ENCODE measurements at regions not wholly inside any gene's neighbourhood (a gene's known extent, or its start where the extent isn't known, plus 50 kb on each side); places are given as distances from the start of the nearest gene placed in this dataset.

DNA sequence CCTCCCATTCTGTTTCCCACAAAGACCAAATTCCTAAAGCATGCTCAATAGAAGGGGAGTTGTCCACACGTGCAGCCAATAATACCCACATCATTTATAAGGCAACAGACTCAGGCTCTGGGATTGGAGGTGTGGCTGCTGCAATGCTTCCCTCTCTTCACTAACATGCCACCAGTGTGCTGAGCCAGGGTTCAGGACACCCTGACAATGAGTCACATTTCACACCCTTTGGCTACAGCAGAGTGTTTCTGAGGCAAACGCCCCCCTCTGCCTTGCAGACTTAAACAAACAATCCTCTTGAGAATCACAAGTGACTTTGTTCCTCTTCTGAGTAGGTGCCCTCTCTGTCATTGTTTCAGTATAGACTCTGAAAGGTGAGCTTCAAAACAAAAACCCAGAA is 189.3 kb upstream of the TLE4 start:
- no peaks in the 10 kb centered on the region for H3K36me3 ChIP-seq (replicated peaks in 1 of 2; ENCODE audit: control insufficient read depth in 1 of 2, insufficient read depth in 2 of 2, low read length in 2 of 2)
- no peaks in the 10 kb centered on the region for H4K20me1 ChIP-seq (ENCODE audit: insufficient read depth, low read length)
- no peak overlapping the region for H3K27ac Mint-ChIP-seq
- no peak overlapping the region for H3K4me3 Mint-ChIP-seq
- no peaks in the 10 kb centered on the region for H3K4me1 Mint-ChIP-seq
- peaks cover 0 to 3% of the 10 kb centered on the region in 2 donors for H3K9me3 ChIP-seq (replicated peaks in 1 of 2; ENCODE audit: control insufficient read depth in 1 of 2, insufficient read depth in 1 of 2, low read length in 2 of 2)
- no peak for DNase-seq
- intact Hi-C loops (cut with micrococcal nuclease) = no loop called here
- H2AFZ ChIP-seq (ENCODE audit: insufficient read depth, low read depth, low read length, poor library complexity, severe bottlenecking) = no peak overlapping the region
- no peaks in the 10 kb centered on the region for H3K36me3 Mint-ChIP-seq
- H3K9me3 Mint-ChIP-seq = peaks cover 0 to 13% (median 6%) of the 10 kb centered on the region in 7 donors
- no peak overlapping the region for H3K27ac ChIP-seq (ENCODE audit: low read depth in 1 of 2, low read length in 2 of 2)
- no peaks in the 10 kb centered on the region for H3K27me3 Mint-ChIP-seq (ENCODE audit: low read depth in 3 of 3)
- no peak overlapping the region for H3K9ac ChIP-seq (ENCODE audit: insufficient read depth, low read length, poor library complexity, severe bottlenecking)
- H3K27me3 ChIP-seq (ENCODE audit: control insufficient read depth in 2 of 2, insufficient read depth in 2 of 2, low read length in 2 of 2) = no peaks in the 10 kb centered on the region
- no CpG with 5 or more reads among the region's 2 CpGs for WGBS (ENCODE audit: insufficient coverage)
- no peaks in the 10 kb centered on the region for H3K79me2 ChIP-seq (ENCODE audit: insufficient read depth, low read length)
- no peak overlapping the region for H3K4me2 ChIP-seq (replicated peaks; ENCODE audit: extremely low read depth, low read length, poor library complexity, severe bottlenecking)
- TF ChIP-seq, protein P1, sequence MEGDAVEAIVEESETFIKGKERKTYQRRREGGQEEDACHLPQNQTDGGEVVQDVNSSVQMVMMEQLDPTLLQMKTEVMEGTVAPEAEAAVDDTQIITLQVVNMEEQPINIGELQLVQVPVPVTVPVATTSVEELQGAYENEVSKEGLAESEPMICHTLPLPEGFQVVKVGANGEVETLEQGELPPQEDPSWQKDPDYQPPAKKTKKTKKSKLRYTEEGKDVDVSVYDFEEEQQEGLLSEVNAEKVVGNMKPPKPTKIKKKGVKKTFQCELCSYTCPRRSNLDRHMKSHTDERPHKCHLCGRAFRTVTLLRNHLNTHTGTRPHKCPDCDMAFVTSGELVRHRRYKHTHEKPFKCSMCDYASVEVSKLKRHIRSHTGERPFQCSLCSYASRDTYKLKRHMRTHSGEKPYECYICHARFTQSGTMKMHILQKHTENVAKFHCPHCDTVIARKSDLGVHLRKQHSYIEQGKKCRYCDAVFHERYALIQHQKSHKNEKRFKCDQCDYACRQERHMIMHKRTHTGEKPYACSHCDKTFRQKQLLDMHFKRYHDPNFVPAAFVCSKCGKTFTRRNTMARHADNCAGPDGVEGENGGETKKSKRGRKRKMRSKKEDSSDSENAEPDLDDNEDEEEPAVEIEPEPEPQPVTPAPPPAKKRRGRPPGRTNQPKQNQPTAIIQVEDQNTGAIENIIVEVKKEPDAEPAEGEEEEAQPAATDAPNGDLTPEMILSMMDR (IDR thresholded peaks at IDR 0.05) = no peak
- no peaks in the 10 kb centered on the region for H3K4me1 ChIP-seq (ENCODE audit: control insufficient read depth in 1 of 2, insufficient read depth in 2 of 2, low read length in 2 of 2)
- no peak overlapping the region for H3K4me3 ChIP-seq (replicated peaks in 1 of 3; ENCODE audit: low read depth in 2 of 3, low read length in 3 of 3)

DNA sequence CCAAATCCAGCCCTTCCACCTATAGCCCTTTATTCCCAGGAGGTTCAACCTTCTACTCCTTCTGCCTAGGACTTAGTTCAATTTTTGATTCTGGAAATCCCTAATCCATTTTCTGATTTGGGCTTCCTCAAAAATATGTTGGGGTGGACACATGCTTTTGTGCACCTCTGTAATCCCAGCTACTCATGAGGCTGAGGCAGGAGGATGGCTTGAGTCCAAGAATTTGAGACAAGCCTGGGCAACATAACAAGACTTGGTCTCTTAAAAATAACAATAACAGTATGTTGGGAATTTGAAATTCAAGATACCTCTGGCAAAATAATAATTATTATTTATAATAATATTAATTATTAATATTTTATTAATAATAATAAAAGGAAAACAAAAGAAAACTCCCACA is 188.7 kb upstream of the TLE4 start:
- no peak overlapping the region for H3K27ac Mint-ChIP-seq

More for the DNA sequence above, 188.7 kb upstream of the TLE4 start:
- H3K4me3 Mint-ChIP-seq = no peak overlapping the region
- Histone ChIP-seq H3K79me2 (ENCODE audit: insufficient read depth, low read length) (no peaks in the 10 kb centered on the region), H3K27me3 (ENCODE audit: control insufficient read depth in 2 of 2, insufficient read depth in 2 of 2, low read length in 2 of 2) (no peaks in the 10 kb centered on the region), H3K4me2 (replicated peaks; ENCODE audit: extremely low read depth, low read length, poor library complexity, severe bottlenecking) (no peak overlapping the region), H3K9ac (ENCODE audit: insufficient read depth, low read length, poor library complexity, severe bottlenecking) (no peak overlapping the region), H4K20me1 (ENCODE audit: insufficient read depth, low read length) (no peaks in the 10 kb centered on the region), H3K27ac (ENCODE audit: low read depth in 1 of 2, low read length in 2 of 2) (no peak overlapping the region), H3K9me3 (replicated peaks in 1 of 2; ENCODE audit: control insufficient read depth in 1 of 2, insufficient read depth in 1 of 2, low read length in 2 of 2) (peaks cover 0 to 3% of the 10 kb centered on the region in 2 donors), H3K4me1 (ENCODE audit: control insufficient read depth in 1 of 2, insufficient read depth in 2 of 2, low read length in 2 of 2) (no peaks in the 10 kb centered on the region), H3K4me3 (replicated peaks in 1 of 3; ENCODE audit: low read depth in 2 of 3, low read length in 3 of 3) (no peak overlapping the region), H3K36me3 (replicated peaks in 1 of 2; ENCODE audit: control insufficient read depth in 1 of 2, insufficient read depth in 2 of 2, low read length in 2 of 2) (no peaks in the 10 kb centered on the region), H2AFZ (ENCODE audit: insufficient read depth, low read depth, low read length, poor library complexity, severe bottlenecking) (no peak overlapping the region)
- no peaks in the 10 kb centered on the region for H3K27me3 Mint-ChIP-seq (ENCODE audit: low read depth in 3 of 3)
- H3K4me1 Mint-ChIP-seq = no peaks in the 10 kb centered on the region
- DNase-seq = no peak
- intact Hi-C loops (cut with micrococcal nuclease) = no loop called here
- TF ChIP-seq, protein P1 (IDR thresholded peaks at IDR 0.05) = no peak
- H3K9me3 Mint-ChIP-seq = peaks cover 0 to 13% (median 6%) of the 10 kb centered on the region in 7 donors
- H3K36me3 Mint-ChIP-seq = no peaks in the 10 kb centered on the region

Data from CD14-positive monocyte (primary cell).